Thymus (tissue), 11 donors: ENCODE measurements at regions not wholly inside any gene's neighbourhood (a gene's known extent, or its start where the extent isn't known, plus 50 kb on each side); places are given as distances from the start of the nearest gene placed in this dataset.

ENCODE experiments used
- DNase-seq, 9 donors: peaks; one replicate each; pipeline ENCODE4 v3.0.0-alpha.2; 2013; ENCODE audit warnings: low spot score in 9 of 9, low read depth in 6 of 9, missing footprints in 1 of 9
- H3K27ac ChIP-seq, 2 donors: one replicate each; pipeline ENCODE4 v1.5.1; 2013; ENCODE audit warnings: control low read depth in 1 of 2, low read depth in 1 of 2, low read length in 1 of 2, mild to moderate bottlenecking in 1 of 2, moderate library complexity in 1 of 2
- H3K27me3 ChIP-seq, 2 donors: one replicate each; pipeline ENCODE4 v1.5.1; 2013; ENCODE audit warnings: low read length in 1 of 2; ENCODE audit not compliant: control insufficient read depth in 2 of 2, insufficient read depth in 1 of 2
- H3K36me3 ChIP-seq, 2 donors: one replicate each; pipeline ENCODE4 v1.5.1; 2013; ENCODE audit warnings: low read length in 1 of 2, mild to moderate bottlenecking in 1 of 2, moderate library complexity in 1 of 2; ENCODE audit not compliant: control insufficient read depth in 2 of 2, insufficient read depth in 2 of 2
- H3K4me1 ChIP-seq, 2 donors: one replicate each; pipeline ENCODE4 v1.5.1; 2013; ENCODE audit warnings: low read length in 2 of 2; ENCODE audit not compliant: control insufficient read depth in 2 of 2, insufficient read depth in 2 of 2
- H3K4me3 ChIP-seq, 2 donors: one replicate each; pipeline ENCODE4 v1.5.1; 2013; ENCODE audit warnings: low read length in 2 of 2, control low read depth in 1 of 2, mild to moderate bottlenecking in 1 of 2
- H3K9me3 ChIP-seq, 2 donors: one replicate each; pipeline ENCODE4 v1.5.1; 2013; ENCODE audit warnings: low read length in 1 of 2, mild to moderate bottlenecking in 1 of 2; ENCODE audit not compliant: control insufficient read depth in 2 of 2, insufficient read depth in 1 of 2
- WGBS: extraction: QIAGEN DNeasy Blood & Tissue Kit; methylation state at CpG from one replicate; pipeline ENCODE4 v1.1.7; 2013; 5-methylcytosine and 5-hydroxymethylcytosine counted together
- donor health status: healthy.

DNA sequence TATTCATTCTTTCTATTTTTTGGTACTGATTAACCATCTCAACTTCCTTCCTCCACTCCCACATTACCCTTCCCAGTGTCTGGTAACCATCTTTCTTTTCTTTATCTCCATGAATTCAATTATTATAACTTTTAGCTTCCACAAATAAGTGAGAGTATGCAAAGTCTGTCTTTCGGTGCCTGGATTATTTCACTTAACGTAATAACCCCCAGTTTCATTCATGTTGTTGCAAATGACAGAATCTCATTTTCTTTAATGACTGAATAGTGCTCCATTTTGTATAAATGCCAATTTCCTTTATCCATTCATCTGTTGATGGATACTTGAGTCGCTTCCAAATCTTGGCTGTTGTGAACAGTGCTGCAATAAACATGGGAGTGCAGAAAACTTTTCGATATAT, 940.4 kb downstream of the GLUD2 start:
- Histone ChIP-seq H3K27ac (no peak overlapping the region), H3K36me3 (no peaks in the 10 kb centered on the region), H3K9me3 (no peaks in the 10 kb centered on the region), H3K4me1 (no peaks in the 10 kb centered on the region), H3K4me3 (no peak overlapping the region), H3K27me3 (no peaks in the 10 kb centered on the region)
- 95% methylated on average over 4 of the region's 4 CpGs for WGBS
- no peak for DNase-seq

DNA sequence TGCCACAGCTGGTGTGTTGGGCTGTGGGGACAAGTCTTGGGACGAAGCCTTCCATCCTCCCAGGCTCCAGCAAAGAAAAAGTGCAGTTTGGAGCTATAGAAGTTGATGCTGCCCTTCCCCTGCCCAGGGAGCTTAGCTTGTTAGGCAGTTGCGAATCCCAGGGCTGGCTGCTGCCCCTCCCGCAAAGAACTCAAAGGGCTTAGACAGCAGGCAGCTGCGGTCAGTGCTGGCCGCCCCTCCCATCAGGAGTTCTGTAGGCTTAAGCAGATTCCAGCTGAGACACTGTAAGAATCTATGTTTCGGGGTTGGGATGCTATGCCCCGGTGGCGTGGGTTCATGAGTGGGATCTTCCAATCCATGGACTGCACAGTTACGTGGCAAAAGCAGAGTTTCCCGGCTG, 956.7 kb downstream of the GLUD2 start:
- WGBS: 90% methylated on average over 10 of the region's 10 CpGs
- no peak for DNase-seq
- Histone ChIP-seq H3K4me1 (no peaks in the 10 kb centered on the region), H3K36me3 (no peaks in the 10 kb centered on the region), H3K4me3 (no peak overlapping the region), H3K27me3 (no peaks in the 10 kb centered on the region), H3K27ac (no peak overlapping the region), H3K9me3 (peaks cover 0 to 9% of the 10 kb centered on the region in 2 donors)

DNA sequence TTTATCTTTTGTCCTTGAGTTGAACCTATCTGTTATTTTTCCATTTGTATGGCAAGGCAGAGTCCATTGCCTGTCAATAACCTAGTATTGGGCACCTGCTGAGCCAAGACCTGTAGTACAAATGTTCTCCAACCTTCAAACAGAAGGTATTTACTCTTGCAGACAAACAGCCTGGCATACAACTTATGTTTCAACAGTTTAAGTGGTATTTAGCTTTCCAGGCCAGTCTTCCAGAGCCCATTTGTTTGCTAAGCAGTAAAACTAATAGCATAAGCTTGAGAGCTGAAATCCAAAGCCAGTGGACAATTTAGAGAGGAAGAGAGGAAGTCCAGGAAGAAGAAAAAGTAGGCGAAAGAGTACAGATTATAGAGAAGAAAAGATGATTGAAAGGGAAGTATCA, 979.3 kb downstream of the GLUD2 start:
- WGBS: 86% methylated on average over 1 of the region's 1 CpG
- Histone ChIP-seq H3K27ac (no peak overlapping the region), H3K4me1 (no peaks in the 10 kb centered on the region), H3K9me3 (no peaks in the 10 kb centered on the region), H3K27me3 (no peaks in the 10 kb centered on the region), H3K36me3 (no peaks in the 10 kb centered on the region), H3K4me3 (no peak overlapping the region)
- no peak for DNase-seq

DNA sequence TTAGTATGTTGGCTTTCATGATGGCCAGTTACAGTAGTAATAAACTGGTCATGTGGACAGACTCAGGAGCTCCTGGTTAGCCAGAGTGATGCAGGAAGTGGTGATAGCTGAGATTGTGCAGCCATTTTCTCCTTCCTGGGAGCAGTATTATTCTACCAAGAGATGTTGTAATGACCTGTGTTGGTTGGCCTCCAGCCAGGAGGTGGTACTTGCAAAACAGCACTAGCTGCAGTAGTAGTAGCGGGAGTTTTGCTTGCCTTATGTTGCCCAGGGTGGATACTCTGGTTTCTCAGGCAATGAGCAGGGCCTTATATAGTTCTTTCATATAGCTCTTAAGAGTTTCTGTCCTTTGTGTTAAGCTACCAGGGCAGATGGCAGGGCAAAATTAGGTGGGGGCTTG, 998.8 kb downstream of the GLUD2 start:
- Histone ChIP-seq H3K4me1 (no peaks in the 10 kb centered on the region), H3K27me3 (no peaks in the 10 kb centered on the region), H3K27ac (no peak overlapping the region), H3K9me3 (peaks cover 0 to 17% of the 10 kb centered on the region in 2 donors), H3K36me3 (no peaks in the 10 kb centered on the region), H3K4me3 (no peak overlapping the region)
- 94% methylated on average over 1 of the region's 1 CpG for WGBS
- DNase-seq: no peak

DNA sequence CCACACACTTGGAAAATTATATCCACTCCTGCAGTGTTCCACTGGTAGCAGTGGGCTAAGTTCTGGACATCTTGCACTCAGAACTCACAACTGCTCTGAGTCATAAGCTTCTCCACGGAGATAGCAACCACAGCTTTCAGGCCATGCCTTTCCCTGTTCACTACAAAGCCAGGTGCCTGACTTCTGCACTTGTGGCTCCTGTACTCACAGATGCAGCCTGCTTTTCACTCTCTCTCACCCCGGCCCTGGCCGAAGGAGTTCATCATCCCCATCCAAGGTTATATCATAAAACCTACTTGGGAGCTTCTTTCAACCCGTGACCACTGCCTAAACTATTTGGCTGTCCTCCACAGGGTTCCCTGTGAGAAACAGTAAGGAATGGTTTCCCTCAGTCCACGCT, 999.4 kb downstream of the GLUD2 start:
- H3K4me1 ChIP-seq: no peaks in the 10 kb centered on the region
- 82% methylated on average over 5 of the region's 5 CpGs for WGBS
- no peak overlapping the region for H3K27ac ChIP-seq
- no peaks in the 10 kb centered on the region for H3K36me3 ChIP-seq
- no peak for DNase-seq
- no peak overlapping the region for H3K4me3 ChIP-seq
- peaks cover 0 to 16% of the 10 kb centered on the region in 2 donors for H3K9me3 ChIP-seq
- H3K27me3 ChIP-seq: no peaks in the 10 kb centered on the region

DNA sequence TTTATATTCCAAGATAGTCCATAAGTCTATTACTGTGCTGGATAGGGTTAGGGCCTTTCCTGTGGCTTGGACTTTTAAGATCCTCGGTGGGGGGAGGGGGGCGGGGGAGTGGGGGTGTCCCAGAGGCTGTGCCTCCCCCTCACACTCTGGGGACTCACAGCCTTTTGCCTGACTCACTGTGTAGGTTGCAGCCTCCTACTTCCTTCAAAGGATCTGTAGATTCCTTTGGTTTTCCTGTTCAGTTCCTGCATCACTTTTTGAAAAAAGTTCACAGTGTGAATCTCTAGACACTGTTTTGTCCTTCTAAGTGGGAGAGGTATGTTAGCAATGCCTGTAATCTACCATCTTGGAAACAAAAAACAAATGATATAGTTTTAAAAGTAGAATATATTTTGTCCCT, 999.9 kb downstream of the GLUD2 start:
- 64% methylated on average over 2 of the region's 2 CpGs for WGBS
- DNase-seq: no peak
- Histone ChIP-seq H3K9me3 (peaks cover 0 to 11% of the 10 kb centered on the region in 2 donors), H3K4me3 (no peak overlapping the region), H3K27ac (no peak overlapping the region), H3K27me3 (no peaks in the 10 kb centered on the region), H3K4me1 (no peaks in the 10 kb centered on the region), H3K36me3 (no peaks in the 10 kb centered on the region)

DNA sequence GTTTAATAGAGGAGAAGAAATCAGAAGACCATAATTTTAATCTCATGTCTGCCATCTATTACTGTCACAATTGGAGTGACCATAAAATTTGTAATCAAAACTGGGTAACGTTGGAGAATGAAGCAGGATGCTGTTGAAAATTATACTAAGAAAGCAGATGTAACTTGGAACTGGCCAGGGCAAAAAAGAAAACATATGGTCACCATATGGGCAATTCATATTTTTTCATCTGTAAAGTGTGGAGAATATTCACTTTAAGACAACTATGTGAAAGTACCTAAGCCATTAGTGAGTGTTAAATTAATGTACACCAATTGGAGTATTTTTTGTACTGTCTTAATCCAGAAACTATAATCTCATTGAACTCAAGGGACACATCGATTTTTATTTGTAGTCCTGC, 1008.0 kb downstream of the GLUD2 start:
- H3K27me3 ChIP-seq: no peaks in the 10 kb centered on the region
- H3K36me3 ChIP-seq: no peaks in the 10 kb centered on the region
- no peak overlapping the region for H3K4me3 ChIP-seq
- DNase-seq: no peak
- no peaks in the 10 kb centered on the region for H3K9me3 ChIP-seq
- 79% methylated on average over 2 of the region's 2 CpGs for WGBS
- no peak overlapping the region for H3K27ac ChIP-seq
- no peaks in the 10 kb centered on the region for H3K4me1 ChIP-seq

DNA sequence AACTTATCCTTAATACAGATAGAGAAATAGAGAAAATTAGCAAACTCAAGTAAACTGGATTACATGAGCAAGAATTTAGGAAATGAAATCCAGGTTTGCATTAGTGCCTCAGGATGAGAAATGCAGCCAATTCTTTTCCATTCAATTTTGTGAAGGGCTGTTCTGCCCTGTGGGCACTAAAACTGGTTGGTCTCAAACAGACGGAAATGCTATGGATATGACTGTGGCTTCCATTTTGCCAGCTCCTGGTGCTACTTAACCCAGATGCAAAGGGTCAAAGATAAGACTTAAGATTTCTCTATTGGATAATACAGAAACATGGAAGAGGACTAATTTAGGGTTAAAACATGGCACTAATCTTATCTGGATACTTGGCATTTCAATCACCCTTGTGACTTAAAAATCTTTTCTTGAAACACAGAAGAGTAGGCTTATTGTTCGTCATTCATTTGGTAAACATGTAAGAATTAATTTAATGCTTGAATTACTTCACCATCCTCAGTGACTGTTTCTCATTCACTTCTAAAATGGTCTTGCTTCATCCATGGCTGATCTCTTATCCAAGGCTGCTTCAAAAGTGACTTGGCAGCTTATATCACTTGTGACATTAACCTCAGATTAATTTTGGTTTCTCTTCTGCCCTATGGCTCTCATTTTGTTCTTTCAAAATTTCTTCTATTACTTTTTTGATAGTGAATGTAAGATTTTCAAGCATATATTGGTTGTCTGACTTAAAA, 1008.7 kb downstream of the GLUD2 start:
- H3K36me3 ChIP-seq: no peaks in the 10 kb centered on the region
- no peaks in the 10 kb centered on the region for H3K4me1 ChIP-seq
- no peak overlapping the region for H3K27ac ChIP-seq
- no peaks in the 10 kb centered on the region for H3K9me3 ChIP-seq
- DNase-seq: no peak
- no peaks in the 10 kb centered on the region for H3K27me3 ChIP-seq
- 91% methylated on average over 2 of the region's 2 CpGs for WGBS
- no peak overlapping the region for H3K4me3 ChIP-seq

DNA sequence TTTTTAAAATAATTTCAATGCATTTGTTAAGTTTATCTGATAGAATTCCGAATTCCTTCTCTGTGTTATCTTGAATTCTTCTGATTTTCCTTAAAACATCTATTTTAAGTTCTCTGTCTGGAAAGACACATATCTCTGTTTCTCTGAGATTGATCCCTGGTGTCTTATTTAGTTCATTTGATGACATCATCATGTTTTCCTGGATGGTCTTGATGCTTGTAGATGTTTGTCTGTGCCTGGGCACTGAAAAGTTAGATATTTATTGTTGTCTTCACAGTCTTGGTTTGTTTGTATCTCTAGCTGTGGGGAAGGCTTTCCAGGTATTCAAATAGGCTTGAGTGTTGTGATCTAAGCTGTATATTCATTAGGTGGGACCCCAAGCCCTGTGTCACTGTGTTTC, 1028.8 kb downstream of the GLUD2 start:
- Histone ChIP-seq H3K27me3 (no peaks in the 10 kb centered on the region), H3K4me3 (no peak overlapping the region), H3K4me1 (no peaks in the 10 kb centered on the region), H3K27ac (no peak overlapping the region), H3K9me3 (peaks cover 0 to 7% of the 10 kb centered on the region in 2 donors), H3K36me3 (no peaks in the 10 kb centered on the region)
- WGBS: 93% methylated on average over 1 of the region's 1 CpG
- no peak for DNase-seq
